Osteoblast (primary cell): ENCODE measurements at regions not wholly inside any gene's neighbourhood (a gene's known extent, or its start where the extent isn't known, plus 50 kb on each side); places are given as distances from the start of the nearest gene placed in this dataset.

Experiments
- DNase-seq: peaks from one replicate; pipeline ENCODE4 v3.0.0; 2011; ENCODE audit warnings: low spot score, mixed read lengths; ENCODE audit not compliant: insufficient read length; ENCODE audit errors: missing footprints
- H2AFZ ChIP-seq: 2 replicates; pipeline ENCODE4 v1.6.0; 2011; ENCODE audit warnings: mild to moderate bottlenecking, low read length
- H3K27ac ChIP-seq: 2 replicates; pipeline ENCODE4 v1.5.1; 2011; ENCODE audit warnings: mild to moderate bottlenecking, low read depth, low read length, moderate library complexity
- H3K27me3 ChIP-seq: 2 replicates; pipeline ENCODE4 v1.6.0; 2012; ENCODE audit warnings: mild to moderate bottlenecking, control low read depth, inconsistent platforms, low read length, moderate library complexity; ENCODE audit not compliant: insufficient read depth
- H3K36me3 ChIP-seq: 2 replicates; pipeline ENCODE4 v1.5.1; 2011; ENCODE audit warnings: mild to moderate bottlenecking, low read length, control low read depth, moderate library complexity; ENCODE audit not compliant: insufficient read depth
- H3K4me1 ChIP-seq: 2 replicates; pipeline ENCODE4 v1.5.1; 2011; ENCODE audit warnings: mild to moderate bottlenecking, low read length, control low read depth, moderate library complexity; ENCODE audit not compliant: insufficient read depth
- H3K4me2 ChIP-seq: 2 replicates; pipeline ENCODE4 v1.6.0; 2011; ENCODE audit warnings: mild to moderate bottlenecking, low read length; ENCODE audit not compliant: insufficient read depth
- H3K4me3 ChIP-seq: fragments of 200-600 bp; sonication (generic); 3 replicates; pipeline ENCODE4 v1.5.1; 2012; ENCODE audit warnings: mild to moderate bottlenecking, low read length, inconsistent platforms; ENCODE audit not compliant: insufficient read depth
- H3K79me2 ChIP-seq: 2 replicates; pipeline ENCODE4 v1.6.0; 2012; ENCODE audit warnings: mild to moderate bottlenecking, low read length, control low read depth, inconsistent platforms; ENCODE audit not compliant: insufficient read depth
- H3K9me3 ChIP-seq: 2 replicates; pipeline ENCODE4 v1.5.1; 2011; ENCODE audit warnings: low read depth, low read length, control low read depth
- H4K20me1 ChIP-seq: 2 replicates; pipeline ENCODE4 v1.6.0; 2012; ENCODE audit warnings: mild to moderate bottlenecking, low read length, control low read depth; ENCODE audit not compliant: insufficient read depth
- TF ChIP-seq, protein P1 (sequence below): IDR thresholded peaks from 2 replicates; pipeline ENCODE4 v1.5.1; 2011; ENCODE audit warnings: mild to moderate bottlenecking, low read depth, low read length, moderate library complexity; ENCODE audit errors: extremely low read depth

DNA sequence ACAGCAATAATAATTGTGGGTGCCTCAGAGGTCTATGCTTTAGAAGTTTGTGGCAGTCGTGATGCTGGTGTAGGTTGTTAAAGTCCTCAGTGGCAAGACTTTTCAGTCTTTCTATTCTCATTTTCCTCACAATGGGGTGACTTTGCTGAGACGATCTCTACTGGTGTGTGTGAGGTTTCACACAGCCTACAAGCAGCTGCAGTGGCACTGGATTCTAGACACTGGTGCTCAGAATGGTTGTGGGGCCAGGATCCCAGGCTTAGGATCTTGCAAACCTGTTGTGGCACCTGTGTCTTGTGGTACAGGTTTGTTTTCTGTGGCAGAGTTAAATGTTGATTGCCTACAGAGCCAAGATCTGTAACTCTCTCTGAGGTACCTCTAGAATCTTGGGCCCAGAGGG is 581.2 kb downstream of the PTPRC start:
- no peak for DNase-seq
- Histone ChIP-seq H3K9me3 (no peaks in the 10 kb centered on the region), H3K4me1 (no peaks in the 10 kb centered on the region), H3K4me2 (no peak overlapping the region), H3K27me3 (no peaks in the 10 kb centered on the region), H3K36me3 (no peaks in the 10 kb centered on the region), H3K79me2 (no peaks in the 10 kb centered on the region), H3K27ac (no peak overlapping the region), H4K20me1 (no peaks in the 10 kb centered on the region), H2AFZ (no peak overlapping the region), H3K4me3 (no peak overlapping the region)
- TF ChIP-seq, protein P1, sequence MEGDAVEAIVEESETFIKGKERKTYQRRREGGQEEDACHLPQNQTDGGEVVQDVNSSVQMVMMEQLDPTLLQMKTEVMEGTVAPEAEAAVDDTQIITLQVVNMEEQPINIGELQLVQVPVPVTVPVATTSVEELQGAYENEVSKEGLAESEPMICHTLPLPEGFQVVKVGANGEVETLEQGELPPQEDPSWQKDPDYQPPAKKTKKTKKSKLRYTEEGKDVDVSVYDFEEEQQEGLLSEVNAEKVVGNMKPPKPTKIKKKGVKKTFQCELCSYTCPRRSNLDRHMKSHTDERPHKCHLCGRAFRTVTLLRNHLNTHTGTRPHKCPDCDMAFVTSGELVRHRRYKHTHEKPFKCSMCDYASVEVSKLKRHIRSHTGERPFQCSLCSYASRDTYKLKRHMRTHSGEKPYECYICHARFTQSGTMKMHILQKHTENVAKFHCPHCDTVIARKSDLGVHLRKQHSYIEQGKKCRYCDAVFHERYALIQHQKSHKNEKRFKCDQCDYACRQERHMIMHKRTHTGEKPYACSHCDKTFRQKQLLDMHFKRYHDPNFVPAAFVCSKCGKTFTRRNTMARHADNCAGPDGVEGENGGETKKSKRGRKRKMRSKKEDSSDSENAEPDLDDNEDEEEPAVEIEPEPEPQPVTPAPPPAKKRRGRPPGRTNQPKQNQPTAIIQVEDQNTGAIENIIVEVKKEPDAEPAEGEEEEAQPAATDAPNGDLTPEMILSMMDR = no peak

DNA sequence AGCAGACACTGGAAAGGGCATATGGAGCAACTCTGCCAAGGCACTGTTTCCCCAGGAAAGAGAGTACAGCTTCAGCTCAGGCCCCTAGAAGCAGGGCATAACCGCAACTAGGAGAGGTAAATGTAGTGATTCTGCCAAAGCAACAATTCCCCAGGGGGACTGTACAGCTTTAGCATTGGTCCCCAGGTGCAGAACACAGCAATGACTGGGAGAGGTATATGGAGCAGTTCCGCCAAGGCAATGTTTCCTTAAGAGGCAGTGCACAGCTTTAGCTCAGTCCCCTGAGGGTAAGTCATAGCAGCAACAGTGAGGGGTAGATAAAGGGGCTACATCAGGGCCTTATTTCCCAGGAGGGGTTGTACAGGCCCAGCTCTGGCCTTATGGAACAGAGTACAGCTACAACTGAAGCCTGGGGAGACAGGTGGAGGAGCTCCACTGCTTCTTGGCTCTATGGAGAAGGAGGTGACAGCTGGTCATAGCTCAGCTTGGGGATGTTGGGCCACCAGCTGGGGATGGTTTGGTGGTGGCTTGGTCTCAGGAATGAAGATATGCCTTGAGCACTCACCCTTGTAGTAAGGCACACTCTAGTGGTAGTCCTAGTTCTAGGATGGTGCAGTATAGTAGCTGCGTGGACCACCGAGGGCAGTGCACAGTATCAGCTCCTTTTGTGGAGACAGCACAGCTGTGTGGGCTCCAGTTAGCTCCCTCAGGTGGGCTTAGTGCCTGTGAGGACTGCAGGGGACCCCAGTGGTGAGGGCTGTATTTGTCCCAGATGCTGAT is 582.7 kb downstream of the PTPRC start:
- Histone ChIP-seq H3K79me2 (no peaks in the 10 kb centered on the region), H3K4me2 (no peak overlapping the region), H3K4me3 (no peak overlapping the region), H3K27ac (no peak overlapping the region), H4K20me1 (no peaks in the 10 kb centered on the region), H3K36me3 (no peaks in the 10 kb centered on the region), H2AFZ (no peak overlapping the region), H3K9me3 (no peaks in the 10 kb centered on the region), H3K4me1 (peaks cover 10% of the 10 kb centered on the region), H3K27me3 (no peaks in the 10 kb centered on the region)
- TF ChIP-seq, protein P1 = no peak
- DNase-seq = no peak

DNA sequence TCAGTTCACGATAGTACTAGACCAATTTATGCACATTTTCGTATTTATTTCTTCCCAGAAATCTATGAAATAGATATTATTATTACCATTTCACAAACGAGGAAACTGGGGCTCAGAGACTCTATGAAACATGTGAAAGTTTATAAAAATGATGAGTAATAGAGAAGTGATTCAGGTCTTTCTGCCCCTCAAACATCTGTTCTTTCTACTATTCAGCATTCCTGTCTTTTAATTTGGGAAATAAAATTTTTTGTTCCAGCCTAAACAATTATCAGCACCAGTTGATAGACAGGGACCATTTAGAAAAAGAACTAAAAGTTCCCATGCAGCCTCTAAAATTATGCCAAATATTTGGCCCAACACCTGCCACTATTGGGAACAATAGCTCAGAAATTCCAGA is 585.1 kb downstream of the PTPRC start:
- TF ChIP-seq, protein P1 = no peak
- Histone ChIP-seq H3K4me3 (no peak overlapping the region), H3K79me2 (no peaks in the 10 kb centered on the region), H3K36me3 (no peaks in the 10 kb centered on the region), H3K27ac (no peak overlapping the region), H4K20me1 (no peaks in the 10 kb centered on the region), H3K27me3 (no peaks in the 10 kb centered on the region), H2AFZ (no peak overlapping the region), H3K4me1 (peaks cover 14% of the 10 kb centered on the region), H3K4me2 (no peak overlapping the region), H3K9me3 (no peaks in the 10 kb centered on the region)
- DNase-seq = no peak

DNA sequence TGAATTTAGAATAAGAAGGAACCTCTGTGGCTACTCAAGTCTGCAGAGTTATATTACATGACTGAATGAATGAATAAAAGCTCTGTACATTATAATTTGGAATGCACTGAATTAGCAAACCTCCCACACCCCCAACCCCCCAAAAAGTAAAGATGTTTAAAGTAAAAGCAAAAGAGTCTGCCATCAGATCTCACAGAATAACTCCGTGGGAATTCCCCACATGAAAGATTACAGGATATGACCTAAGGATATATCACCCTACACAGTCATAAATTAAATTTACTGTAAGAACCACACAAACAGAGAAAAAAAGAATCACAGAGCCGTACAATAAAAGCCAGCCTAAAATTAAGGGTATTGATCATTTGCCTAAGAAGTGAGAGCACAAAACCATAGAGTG is 587.3 kb downstream of the PTPRC start:
- peak overlapping the region; percentile 73 for H3K4me2 ChIP-seq
- DNase-seq = peak; percentile 71
- H3K9me3 ChIP-seq = no peaks in the 10 kb centered on the region
- H3K27ac ChIP-seq = peak overlapping the region; percentile 52
- no peaks in the 10 kb centered on the region for H3K79me2 ChIP-seq
- no peaks in the 10 kb centered on the region for H3K36me3 ChIP-seq
- TF ChIP-seq, protein P1 = no peak
- H2AFZ ChIP-seq = peak overlapping the region; percentile 46
- peak overlapping the region; percentile 26 for H3K4me3 ChIP-seq
- H3K4me1 ChIP-seq = peaks cover 14% of the 10 kb centered on the region
- no peaks in the 10 kb centered on the region for H4K20me1 ChIP-seq
- H3K27me3 ChIP-seq = no peaks in the 10 kb centered on the region
